K562 (cell line): ENCODE measurements at regions not wholly inside any gene's neighbourhood (a gene's known extent, or its start where the extent isn't known, plus 50 kb on each side); places are given as distances from the start of the nearest gene placed in this dataset.

Experiments used
- ATAC-seq: fragments of 200-7000 bp; cut with Tn5 transposase; 3 replicates; pipeline ENCODE4 v1.9.1; 2020; ENCODE audit warnings: moderate library complexity
- BruUV-seq: library from RNA; stranded (reverse); fragments of 400-500 nt; replicated peaks from 2 replicates; lab custom pipeline; 2021; lab: Mats Ljungman, UMichigan
- CTCF ChIA-PET: fragments of 300-600 bp; formaldehyde crosslinking; extraction: SDS; loops from one replicate; lab custom pipeline; 2021; ENCODE audit warnings: low intra/inter-chr PET ratio; lab: Yijun Ruan, JAX
- POLR2A ChIA-PET: fragments of 300-600, 350-650 bp; sonication (Branson Sonifier 250); formaldehyde crosslinking; extraction: SDS; loops from one replicate; lab custom pipeline; 2021; ENCODE audit warnings: antibody characterized with exemption, inconsistent platforms; lab: Yijun Ruan, JAX
- DNase-seq, 4 experiments: peaks; one replicate each; pipeline versions ENCODE4 v3.0.0 to v3.0.0-alpha.2; 2011 to 2018; ENCODE audit warnings: low spot score in 3 of 4, mixed read lengths in 3 of 4; ENCODE audit errors: extremely low read depth in 1 of 4
- FAIRE-seq: peaks from 2 replicates; lab custom pipeline; 2011; peaks lifted over from hg19 to GRCh38; lab: Jason Lieb, UNC
- H2AFZ ChIP-seq: 2 replicates; pipeline ENCODE4 v1.6.0; 2011; ENCODE audit warnings: low read depth, low read length, control low read depth, inconsistent platforms
- H3K27ac ChIP-seq: fragments of 200-600 bp; 3 replicates; pipeline ENCODE4 v1.8.0; 2011; ENCODE audit warnings: low read depth, mild to moderate bottlenecking, control low read depth, inconsistent platforms, low read length, moderate library complexity, mixed read lengths; ENCODE audit errors: extremely low read depth
- H3K27me3 ChIP-seq, 2 experiments: fragments of 300-600 bp in 1 of 2; 2 replicates in 1 of 2; 3 replicates in 1 of 2; pipeline versions ENCODE4 v1.6.0 to v1.8.0; 2011; ENCODE audit warnings: inconsistent platforms in 2 of 2, low read length in 2 of 2, mild to moderate bottlenecking in 1 of 2, mixed read lengths in 1 of 2, moderate library complexity in 1 of 2; ENCODE audit not compliant: control insufficient read depth in 2 of 2, insufficient read depth in 2 of 2
- H3K36me3 ChIP-seq: fragments of 300-600 bp; 3 replicates; pipeline ENCODE4 v1.8.0; 2011; ENCODE audit warnings: mild to moderate bottlenecking, low read length, inconsistent platforms; ENCODE audit not compliant: control insufficient read depth, insufficient read depth
- H3K4me1 ChIP-seq, 2 experiments: fragments of 200-600 bp in 1 of 2; replicated peaks in 1 of 2; 2 replicates in 1 of 2; 3 replicates in 1 of 2; pipeline versions ENCODE4 v1.5.1 to v1.8.0; 2011; ENCODE audit warnings: inconsistent platforms in 2 of 2, low read length in 2 of 2, mild to moderate bottlenecking in 1 of 2, mixed read lengths in 1 of 2, moderate library complexity in 1 of 2; ENCODE audit not compliant: control insufficient read depth in 2 of 2, insufficient read depth in 2 of 2
- H3K4me2 ChIP-seq: 2 replicates; pipeline ENCODE4 v1.6.1; 2011; ENCODE audit warnings: low read length, control low read depth, inconsistent platforms, mixed read lengths; ENCODE audit not compliant: insufficient read depth
- H3K4me3 ChIP-seq: fragments of 200-600 bp; sonication (generic), shearing (Covaris generic); 2 replicates; pipeline ENCODE4 v1.5.1; 2016; ENCODE audit warnings: control low read depth, inconsistent platforms
- H3K79me2 ChIP-seq: fragments of 200-600 bp; 3 replicates; pipeline ENCODE4 v1.8.0; 2011; ENCODE audit warnings: low read length, inconsistent platforms; ENCODE audit not compliant: control insufficient read depth, insufficient read depth
- H3K9ac ChIP-seq, 2 experiments: 2 replicates each; pipeline versions ENCODE4 v1.6.0 to v1.6.1; 2011; ENCODE audit warnings: low read depth in 2 of 2, low read length in 2 of 2, control low read depth in 1 of 2, inconsistent platforms in 1 of 2, mild to moderate bottlenecking in 1 of 2, mixed read lengths in 1 of 2; ENCODE audit not compliant: insufficient read depth in 1 of 2
- H3K9me1 ChIP-seq: one replicate; pipeline ENCODE4 v1.6.0; 2011; ENCODE audit warnings: inconsistent platforms, mild to moderate bottlenecking, low read length, moderate library complexity; ENCODE audit not compliant: control insufficient read depth, insufficient read depth
- H3K9me3 ChIP-seq: replicated peaks from 2 replicates; pipeline ENCODE4 v1.5.1; 2011; ENCODE audit warnings: low read depth, low read length, inconsistent platforms; ENCODE audit not compliant: control insufficient read depth, insufficient read depth
- H4K20me1 ChIP-seq: replicated peaks from 2 replicates; pipeline ENCODE4 v1.6.1; 2011; ENCODE audit warnings: low read length, inconsistent platforms, mixed read lengths; ENCODE audit not compliant: control insufficient read depth, insufficient read depth
- ARID2 ChIP-seq: fragments of 450-650 bp; IDR thresholded peaks from 2 replicates; pipeline ENCODE4 v1.6.1; 2017; ENCODE audit warnings: antibody characterized with exemption, mild to moderate bottlenecking
- BCL6 ChIP-seq: fragments of 250-450 bp; sonication (Bioruptor Pico); IDR thresholded peaks from 2 replicates; pipeline ENCODE4 v1.4.0; 2020
- LCOR ChIP-seq: sonication (generic); formaldehyde crosslinking; IDR thresholded peaks from 2 replicates; pipeline ENCODE4 v1.8.0; 2022; ENCODE audit warnings: mild to moderate bottlenecking, missing genetic modification reagents
- NFIC ChIP-seq: fragments of 450-650 bp; IDR thresholded peaks from 2 replicates; pipeline ENCODE4 v1.6.1; 2017; ENCODE audit warnings: mild to moderate bottlenecking, inconsistent platforms
- NFIX ChIP-seq: fragments of 250-450 bp; sonication (Bioruptor Pico); IDR thresholded peaks from 2 replicates; pipeline ENCODE4 v1.4.0; 2020; ENCODE audit warnings: low read depth, mild to moderate bottlenecking, moderate library complexity
- NR4A1 ChIP-seq, 2 experiments: fragments of 250-450 bp in 1 of 2; fragments of 450-650 bp in 1 of 2; sonication (Bioruptor Pico) in 1 of 2; IDR thresholded peaks; 2 replicates each; pipeline versions ENCODE4 v1.4.0 to v1.6.1; 2016 to 2020; ENCODE audit warnings: mild to moderate bottlenecking in 2 of 2, missing compliant biosample characterization in 1 of 2, missing genetic modification characterization in 1 of 2, moderate library complexity in 1 of 2
- RB1 ChIP-seq: fragments of 450-650 bp; IDR thresholded peaks from 2 replicates; pipeline ENCODE4 v1.6.1; 2017; ENCODE audit warnings: low read depth, mild to moderate bottlenecking
- SAFB ChIP-seq: fragments of 200-400 bp; formaldehyde crosslinking; IDR thresholded peaks from 2 replicates; pipeline ENCODE4 v1.6.1; 2017; ENCODE audit warnings: low read depth, low read length, borderline replicate concordance
- SMARCA4 ChIP-seq: fragments of 450-650 bp; IDR thresholded peaks from 2 replicates; pipeline ENCODE4 v1.6.1; 2016
- SRSF7 ChIP-seq: fragments of 200-400 bp; formaldehyde crosslinking; optimal IDR thresholded peaks from 2 replicates; pipeline ENCODE3; 2017; ENCODE audit warnings: mild to moderate bottlenecking, low read depth, low read length
- ZFP36 ChIP-seq: fragments of 150-350 bp; IDR thresholded peaks from 2 replicates; pipeline ENCODE4 v1.6.1; 2018; ENCODE audit warnings: low read length, low read depth; ENCODE audit not compliant: partially characterized antibody
- ZNF165 ChIP-seq: fragments of 250-450 bp; sonication (Bioruptor Pico); IDR thresholded peaks from 2 replicates; pipeline ENCODE4 v1.4.0; 2020; ENCODE audit warnings: borderline replicate concordance
- ZNF3 ChIP-seq: fragments of 250-450 bp; sonication (Bioruptor Pico); IDR thresholded peaks from 2 replicates; pipeline ENCODE4 v1.5.0; 2021; ENCODE audit warnings: mild to moderate bottlenecking, moderate library complexity
- ZNF316 ChIP-seq: fragments of 450-650 bp; IDR thresholded peaks from 2 replicates; pipeline ENCODE4 v1.6.1; 2016
- WGBS: fragments of 100-300 bp; shearing (Covaris generic); methylation state at CpG from one replicate; pipeline ENCODE4 v1.1.6; 2016; ENCODE audit warnings: low coverage, mixed read lengths; ENCODE audit not compliant: insufficient coverage; ENCODE audit errors: missing lambda C conversion rate; 5-methylcytosine and 5-hydroxymethylcytosine counted together
- in situ Hi-C: fragments of 300-500 bp; cut with MboI; formaldehyde crosslinking; loops from 4 replicates; pipeline ENCODE4 v1.15.0; 2018; ENCODE audit warnings: inconsistent platforms, mixed read lengths
- intact Hi-C: fragments of 100-400 bp; cut with micrococcal nuclease; formaldehyde crosslinking; loops from 2 replicates; pipeline ENCODE4 v1.14.2; 2022
- TF ChIP-seq, protein P1 (sequence below): fragments of 450-650 bp; IDR thresholded peaks from 2 replicates; pipeline ENCODE4 v1.6.1; 2018; ENCODE audit warnings: mild to moderate bottlenecking, low read depth; ENCODE audit not compliant: partially characterized antibody
- TF ChIP-seq, protein P2 (sequence below): sonication (generic); formaldehyde crosslinking; IDR thresholded peaks from 2 replicates; pipeline ENCODE4 v1.8.1; 2023; ENCODE audit warnings: mild to moderate bottlenecking, missing genetic modification reagents, moderate library complexity

DNA sequence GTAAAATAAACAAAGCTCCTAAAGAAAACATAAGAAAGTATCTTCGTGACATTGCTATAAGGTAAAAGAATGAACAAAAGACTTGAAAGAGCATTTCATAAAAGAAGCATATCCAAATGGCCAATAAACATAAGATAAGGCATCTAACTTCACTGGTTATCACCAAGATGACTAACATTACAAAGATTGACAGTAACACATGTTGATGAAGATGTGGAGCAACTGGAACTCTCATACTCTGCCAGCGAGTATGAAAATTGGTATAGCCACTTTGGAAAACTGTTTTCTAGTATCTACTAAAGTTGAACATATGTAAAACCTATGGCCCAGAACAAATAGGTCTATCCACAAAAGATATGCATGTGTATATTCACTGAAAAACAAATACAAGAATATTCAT, 150.5 kb downstream of the SNX18 start:
- H3K79me2 ChIP-seq, result no peaks in the 10 kb centered on the region
- no peaks in the 10 kb centered on the region for H3K9me1 ChIP-seq
- DNase-seq (no peak), FAIRE-seq (no peak), ATAC-seq (no peak)
- H3K9ac ChIP-seq, result no peak overlapping the region
- H2AFZ ChIP-seq, result no peak overlapping the region
- no peak overlapping the region for H3K27ac ChIP-seq
- no peak overlapping the region for H3K4me2 ChIP-seq
- no peaks in the 10 kb centered on the region for H3K4me1 ChIP-seq
- in situ Hi-C loops (no loop called here), intact Hi-C loops (no loop called here)
- ChIA-PET POLR2A (interaction anchor here (1.1 kb wide), 1 partner anchor 9 kb away, joined by 4 read pairs; no protein-coding TSS in a partner anchor), CTCF (interaction anchor here (0.6 kb wide), 1 partner anchor 23 kb away, joined by 3 read pairs; no protein-coding TSS in a partner anchor)
- 0% methylated on average over 2 of the region's 2 CpGs for WGBS
- no peaks in the 10 kb centered on the region for H3K9me3 ChIP-seq
- H3K27me3 ChIP-seq, result peaks cover 5 to 7% of the 10 kb centered on the region in 2 experiments; a peak in 3 of 5 replicates
- BruUV-seq, result no TSS peak
- H3K4me3 ChIP-seq, result no peak overlapping the region
- no peaks in the 10 kb centered on the region for H4K20me1 ChIP-seq
- H3K36me3 ChIP-seq, result no peaks in the 10 kb centered on the region
- TF ChIP-seq BCL6 (CRISPR knock-in tag) (no peak), SRSF7 (no peak), NFIC (no peak)
- TF ChIP-seq, protein P1, sequence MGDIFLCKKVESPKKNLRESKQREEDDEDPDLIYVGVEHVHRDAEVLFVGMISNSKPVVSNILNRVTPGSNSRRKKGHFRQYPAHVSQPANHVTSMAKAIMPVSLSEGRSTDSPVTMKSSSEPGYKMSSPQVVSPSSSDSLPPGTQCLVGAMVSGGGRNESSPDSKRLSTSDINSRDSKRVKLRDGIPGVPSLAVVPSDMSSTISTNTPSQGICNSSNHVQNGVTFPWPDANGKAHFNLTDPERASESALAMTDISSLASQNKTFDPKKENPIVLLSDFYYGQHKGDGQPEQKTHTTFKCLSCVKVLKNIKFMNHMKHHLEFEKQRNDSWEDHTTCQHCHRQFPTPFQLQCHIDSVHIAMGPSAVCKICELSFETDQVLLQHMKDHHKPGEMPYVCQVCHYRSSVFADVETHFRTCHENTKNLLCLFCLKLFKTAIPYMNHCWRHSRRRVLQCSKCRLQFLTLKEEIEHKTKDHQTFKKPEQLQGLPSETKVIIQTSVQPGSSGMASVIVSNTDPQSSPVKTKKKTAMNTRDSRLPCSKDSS, result no peak

DNA sequence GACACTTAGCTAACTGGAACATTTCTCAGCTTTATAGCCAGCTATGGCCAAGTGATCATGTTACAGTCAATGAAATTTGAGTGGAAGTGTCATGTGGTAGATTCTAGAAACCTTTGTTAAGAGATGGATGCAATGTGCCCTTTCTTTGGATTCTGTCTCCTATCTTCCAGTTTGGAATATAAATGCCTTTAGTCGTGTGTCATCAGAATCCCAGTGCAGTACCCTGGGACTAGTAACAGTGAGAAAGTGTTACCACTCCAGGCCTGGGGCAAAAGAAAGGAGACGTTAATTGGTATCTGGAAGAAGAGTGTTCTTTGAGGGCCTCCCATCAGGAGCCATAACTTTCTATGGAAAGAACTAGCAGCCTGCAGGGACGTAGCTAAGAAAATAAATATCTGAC, 149.6 kb downstream of the SNX18 start:
- 0% methylated on average over 3 of the region's 3 CpGs for WGBS
- intact Hi-C loops, result no loop called here
- POLR2A ChIA-PET, result interaction anchor here (1.1 kb wide), 1 partner anchor 8 kb away, joined by 4 read pairs; no protein-coding TSS in a partner anchor
- H3K79me2 ChIP-seq, result no peaks in the 10 kb centered on the region
- H3K36me3 ChIP-seq, result no peaks in the 10 kb centered on the region
- no peak overlapping the region for H3K27ac ChIP-seq
- no peak for FAIRE-seq
- H3K4me3 ChIP-seq, result no peak overlapping the region
- H3K9ac ChIP-seq, result no peak overlapping the region
- no peak overlapping the region for H2AFZ ChIP-seq
- H3K4me2 ChIP-seq, result no peak overlapping the region
- no peaks in the 10 kb centered on the region for H4K20me1 ChIP-seq
- BruUV-seq, result no TSS peak
- no peaks in the 10 kb centered on the region for H3K9me3 ChIP-seq
- ATAC-seq, result no peak
- no peak for DNase-seq
- in situ Hi-C loops, result no loop called here
- H3K27me3 ChIP-seq, result peaks cover 5 to 9% of the 10 kb centered on the region in 2 experiments; a peak in 3 of 5 replicates
- H3K4me1 ChIP-seq, result no peaks in the 10 kb centered on the region
- H3K9me1 ChIP-seq, result no peaks in the 10 kb centered on the region
- CTCF ChIA-PET, result no interaction called here
- TF ChIP-seq ZNF165, result no peak
- no peak for TF ChIP-seq NFIX (CRISPR knock-in tag)
- no peak for TF ChIP-seq SMARCA4
- TF ChIP-seq ZFP36, result no peak
- TF ChIP-seq NR4A1 (CRISPR knock-in tag; IDR thresholded peaks at IDR 0.05), result no peak
- no peak for TF ChIP-seq NR4A1 (tag; IDR thresholded peaks at IDR 0.05)
- TF ChIP-seq SAFB, result no peak
- no peak for TF ChIP-seq LCOR (CRISPR knock-in tag)
- TF ChIP-seq, protein P2, sequence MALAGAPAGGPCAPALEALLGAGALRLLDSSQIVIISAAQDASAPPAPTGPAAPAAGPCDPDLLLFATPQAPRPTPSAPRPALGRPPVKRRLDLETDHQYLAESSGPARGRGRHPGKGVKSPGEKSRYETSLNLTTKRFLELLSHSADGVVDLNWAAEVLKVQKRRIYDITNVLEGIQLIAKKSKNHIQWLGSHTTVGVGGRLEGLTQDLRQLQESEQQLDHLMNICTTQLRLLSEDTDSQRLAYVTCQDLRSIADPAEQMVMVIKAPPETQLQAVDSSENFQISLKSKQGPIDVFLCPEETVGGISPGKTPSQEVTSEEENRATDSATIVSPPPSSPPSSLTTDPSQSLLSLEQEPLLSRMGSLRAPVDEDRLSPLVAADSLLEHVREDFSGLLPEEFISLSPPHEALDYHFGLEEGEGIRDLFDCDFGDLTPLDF (CRISPR knock-in tag), result no peak
- TF ChIP-seq ZNF316, result no peak
- no peak for TF ChIP-seq ARID2
- TF ChIP-seq RB1, result no peak
- no peak for TF ChIP-seq ZNF3
